GM19395 (cell line): ENCODE measurements at regions not wholly inside any gene's neighbourhood (a gene's known extent, or its start where the extent isn't known, plus 50 kb on each side); places are given as distances from the start of the nearest gene placed in this dataset.
"Not testable (repeated sequence)": the region's sequence is repeated elsewhere in the genome, so short reads cannot be mapped to it uniquely, and the experiment has no call there.

ENCODE experiments used
- ATAC-seq: cut with Tn5 transposase; IDR thresholded peaks from one replicate; pipeline ENCODE4 v1.9.1; 2021; ENCODE audit warnings: mild to moderate bottlenecking, moderate library complexity; ENCODE audit not compliant: unreplicated experiment

GRCh38 chr7:10521306-10521705 lies 452.4 kb upstream of the PHF14 start:
- ATAC-seq = no peak

GRCh38 chr7:10533429-10533828 lies 440.2 kb upstream of the PHF14 start:
- not testable (repeated sequence) for ATAC-seq

GRCh38 chr7:10536561-10536960 lies 437.1 kb upstream of the PHF14 start:
- ATAC-seq = no peak

- no peak for ATAC-seq
Measured at GRCh38 chr7:10537764-10538163, 435.9 kb upstream of the PHF14 start.

GRCh38 chr7:10557375-10557774 lies 416.3 kb upstream of the PHF14 start:
- no peak for ATAC-seq

GRCh38 chr7:10560497-10560896 lies 413.2 kb upstream of the PHF14 start:
- no peak for ATAC-seq

- no peak for ATAC-seq
Measured at GRCh38 chr7:10568891-10569290, 404.8 kb upstream of the PHF14 start.

- ATAC-seq = no peak
Measured at GRCh38 chr7:10571759-10572158, 401.9 kb upstream of the PHF14 start.

- ATAC-seq = no peak
Measured at GRCh38 chr7:10577866-10578374, 395.8 kb upstream of the PHF14 start.

- ATAC-seq = no peak
Measured at GRCh38 chr7:10579561-10579960, 394.1 kb upstream of the PHF14 start.

GRCh38 chr7:10584886-10585285 lies 388.8 kb upstream of the PHF14 start:
- ATAC-seq = no peak

GRCh38 chr7:10588084-10588483 lies 385.6 kb upstream of the PHF14 start:
- ATAC-seq = no peak

- no peak for ATAC-seq
Measured at GRCh38 chr7:10592604-10593003, 381.1 kb upstream of the PHF14 start.

- ATAC-seq = no peak
Measured at GRCh38 chr7:10593080-10593479, 380.6 kb upstream of the PHF14 start.

GRCh38 chr7:10596827-10597226 lies 376.8 kb upstream of the PHF14 start:
- ATAC-seq = no peak

GRCh38 chr7:10604128-10604527 lies 369.5 kb upstream of the PHF14 start:
- no peak for ATAC-seq

- ATAC-seq = no peak
Measured at GRCh38 chr7:10612950-10613349, 360.7 kb upstream of the PHF14 start.

- no peak for ATAC-seq
Measured at GRCh38 chr7:10618953-10619352, 354.7 kb upstream of the PHF14 start.

- ATAC-seq = no peak
Measured at GRCh38 chr7:10632712-10633111, 341.0 kb upstream of the PHF14 start.

GRCh38 chr7:10634239-10634638 lies 339.4 kb upstream of the PHF14 start:
- ATAC-seq = no peak

GRCh38 chr7:10637991-10638390 lies 335.7 kb upstream of the PHF14 start:
- ATAC-seq = no peak

- no peak for ATAC-seq
Measured at GRCh38 chr7:10643545-10643944, 330.1 kb upstream of the PHF14 start.

- ATAC-seq = no peak
Measured at GRCh38 chr7:10644849-10645248, 328.8 kb upstream of the PHF14 start.

GRCh38 chr7:10646194-10646593 lies 327.5 kb upstream of the PHF14 start:
- no peak for ATAC-seq
